Cardiac fibroblast (primary cell): ENCODE measurements at regions not wholly inside any gene's neighbourhood (a gene's known extent, or its start where the extent isn't known, plus 50 kb on each side); places are given as distances from the start of the nearest gene placed in this dataset.

Experiments used
- DNase-seq, 2 donors: peaks; one replicate each; pipeline versions ENCODE4 v3.0.0 to v3.0.0-alpha.2; 2010; ENCODE audit warnings: low read depth in 2 of 2
- H3K4me3 ChIP-seq, 2 donors: replicated peaks in 1 of 2; 1 replicate in 1 of 2; 2 replicates in 1 of 2; pipeline ENCODE4 v1.5.1; 2011; ENCODE audit warnings: low read depth in 2 of 2, low read length in 2 of 2, mild to moderate bottlenecking in 2 of 2, moderate library complexity in 1 of 2
- CTCF ChIP-seq: IDR thresholded peaks from one replicate; pipeline ENCODE4 v1.5.1; 2011; ENCODE audit warnings: low read depth, mild to moderate bottlenecking, low read length, inconsistent platforms

- DNase-seq: peak in 1 of 2 donors; percentile 1
- no peak for TF ChIP-seq CTCF
- H3K4me3 ChIP-seq: no peak overlapping the region
Observed at GRCh38 chr4:180060159-180060889, 2182.9 kb upstream of the TENM3 start.

GRCh38 chr4:180081072-180081471, 2162.1 kb upstream of the TENM3 start:
- DNase-seq: no peak
- TF ChIP-seq CTCF: no peak
- H3K4me3 ChIP-seq: no peak overlapping the region

GRCh38 chr4:180084561-180084960, 2158.6 kb upstream of the TENM3 start:
- no peak overlapping the region for H3K4me3 ChIP-seq
- no peak for DNase-seq
- TF ChIP-seq CTCF: no peak

GRCh38 chr4:180086480-180087190, 2156.6 kb upstream of the TENM3 start:
- no peak overlapping the region for H3K4me3 ChIP-seq
- TF ChIP-seq CTCF: no peak
- no peak for DNase-seq

- DNase-seq: no peak
- no peak overlapping the region for H3K4me3 ChIP-seq
- TF ChIP-seq CTCF: no peak
Observed at GRCh38 chr4:180098586-180098985, 2144.6 kb upstream of the TENM3 start.

- H3K4me3 ChIP-seq: no peak overlapping the region
- TF ChIP-seq CTCF: no peak
- DNase-seq: no peak
Observed at GRCh38 chr4:180099957-180100356, 2143.2 kb upstream of the TENM3 start.
